HL-60 (cell line): ENCODE measurements at regions not wholly inside any gene's neighbourhood (a gene's known extent, or its start where the extent isn't known, plus 50 kb on each side); places are given as distances from the start of the nearest gene placed in this dataset.

Experiments
- DNase-seq, 2 experiments: peaks; one replicate each; pipeline ENCODE4 v3.0.0-alpha.2; 2010 to 2020; ENCODE audit warnings: low read depth in 1 of 2, low spot score in 1 of 2
- H3K27ac ChIP-seq: fragments of 250-450 bp; sonication (Bioruptor Pico); replicated peaks from 2 replicates; pipeline ENCODE4 v1.5.1; 2020; ENCODE audit warnings: mild to moderate bottlenecking, moderate library complexity
- H3K27me3 ChIP-seq: fragments of 250-450 bp; sonication (Bioruptor Pico); 2 replicates; pipeline ENCODE4 v1.5.1; 2021; ENCODE audit warnings: mild to moderate bottlenecking, moderate library complexity; ENCODE audit not compliant: insufficient read depth, poor library complexity, severe bottlenecking
- H3K4me3 ChIP-seq: replicated peaks from 2 replicates; pipeline ENCODE4 v1.5.1; 2011; ENCODE audit warnings: mild to moderate bottlenecking, control low read depth, low read length; ENCODE audit not compliant: insufficient read depth
- GABPA ChIP-seq: IDR thresholded peaks from 2 replicates; pipeline ENCODE4 v1.6.1; 2012; ENCODE audit warnings: low read depth
- POLR2AphosphoS5 ChIP-seq: IDR thresholded peaks from 2 replicates; pipeline ENCODE4 v1.6.1; 2012; ENCODE audit warnings: low read depth
- SPI1 ChIP-seq: IDR thresholded peaks from 2 replicates; pipeline ENCODE4 v1.6.1; 2012; ENCODE audit warnings: low read depth, mild to moderate bottlenecking, borderline replicate concordance
- TF ChIP-seq, protein P1 (sequence below): IDR thresholded peaks from one replicate; pipeline ENCODE4 v1.5.1; 2011; ENCODE audit warnings: low read length, control low read depth, inconsistent platforms; ENCODE audit not compliant: insufficient read depth
- TF ChIP-seq, protein P2 (sequence below): IDR thresholded peaks from 2 replicates; pipeline ENCODE4 v1.6.1; 2012; ENCODE audit warnings: low read depth; ENCODE audit not compliant: insufficient replicate concordance

DNA sequence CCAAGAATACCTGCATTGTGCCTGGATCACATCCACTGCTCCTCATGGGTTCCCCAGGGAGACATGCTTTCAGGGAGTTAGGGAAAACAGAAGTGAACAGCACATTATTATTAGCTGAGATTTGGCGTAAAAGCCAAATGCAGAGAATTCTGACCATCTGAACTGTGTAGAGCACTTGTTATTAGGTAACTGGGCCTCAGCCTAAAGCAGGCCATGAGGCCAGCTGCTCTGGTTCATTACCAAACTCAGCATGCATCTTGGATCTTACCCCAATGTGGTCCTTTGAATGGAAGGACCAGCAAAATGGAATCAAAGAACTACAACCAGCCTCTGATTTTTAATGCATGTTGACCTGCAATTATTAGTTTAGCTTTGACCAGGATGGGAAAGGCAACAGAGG lies 322.3 kb downstream of the KCNS3 start:
- H3K27ac ChIP-seq: no peak overlapping the region
- H3K27me3 ChIP-seq: no peaks in the 10 kb centered on the region
- H3K4me3 ChIP-seq: no peak overlapping the region
- TF ChIP-seq GABPA (no peak), SPI1 (no peak), POLR2AphosphoS5 (no peak)
- TF ChIP-seq, protein P1, sequence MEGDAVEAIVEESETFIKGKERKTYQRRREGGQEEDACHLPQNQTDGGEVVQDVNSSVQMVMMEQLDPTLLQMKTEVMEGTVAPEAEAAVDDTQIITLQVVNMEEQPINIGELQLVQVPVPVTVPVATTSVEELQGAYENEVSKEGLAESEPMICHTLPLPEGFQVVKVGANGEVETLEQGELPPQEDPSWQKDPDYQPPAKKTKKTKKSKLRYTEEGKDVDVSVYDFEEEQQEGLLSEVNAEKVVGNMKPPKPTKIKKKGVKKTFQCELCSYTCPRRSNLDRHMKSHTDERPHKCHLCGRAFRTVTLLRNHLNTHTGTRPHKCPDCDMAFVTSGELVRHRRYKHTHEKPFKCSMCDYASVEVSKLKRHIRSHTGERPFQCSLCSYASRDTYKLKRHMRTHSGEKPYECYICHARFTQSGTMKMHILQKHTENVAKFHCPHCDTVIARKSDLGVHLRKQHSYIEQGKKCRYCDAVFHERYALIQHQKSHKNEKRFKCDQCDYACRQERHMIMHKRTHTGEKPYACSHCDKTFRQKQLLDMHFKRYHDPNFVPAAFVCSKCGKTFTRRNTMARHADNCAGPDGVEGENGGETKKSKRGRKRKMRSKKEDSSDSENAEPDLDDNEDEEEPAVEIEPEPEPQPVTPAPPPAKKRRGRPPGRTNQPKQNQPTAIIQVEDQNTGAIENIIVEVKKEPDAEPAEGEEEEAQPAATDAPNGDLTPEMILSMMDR: no peak
- TF ChIP-seq, protein P2, sequence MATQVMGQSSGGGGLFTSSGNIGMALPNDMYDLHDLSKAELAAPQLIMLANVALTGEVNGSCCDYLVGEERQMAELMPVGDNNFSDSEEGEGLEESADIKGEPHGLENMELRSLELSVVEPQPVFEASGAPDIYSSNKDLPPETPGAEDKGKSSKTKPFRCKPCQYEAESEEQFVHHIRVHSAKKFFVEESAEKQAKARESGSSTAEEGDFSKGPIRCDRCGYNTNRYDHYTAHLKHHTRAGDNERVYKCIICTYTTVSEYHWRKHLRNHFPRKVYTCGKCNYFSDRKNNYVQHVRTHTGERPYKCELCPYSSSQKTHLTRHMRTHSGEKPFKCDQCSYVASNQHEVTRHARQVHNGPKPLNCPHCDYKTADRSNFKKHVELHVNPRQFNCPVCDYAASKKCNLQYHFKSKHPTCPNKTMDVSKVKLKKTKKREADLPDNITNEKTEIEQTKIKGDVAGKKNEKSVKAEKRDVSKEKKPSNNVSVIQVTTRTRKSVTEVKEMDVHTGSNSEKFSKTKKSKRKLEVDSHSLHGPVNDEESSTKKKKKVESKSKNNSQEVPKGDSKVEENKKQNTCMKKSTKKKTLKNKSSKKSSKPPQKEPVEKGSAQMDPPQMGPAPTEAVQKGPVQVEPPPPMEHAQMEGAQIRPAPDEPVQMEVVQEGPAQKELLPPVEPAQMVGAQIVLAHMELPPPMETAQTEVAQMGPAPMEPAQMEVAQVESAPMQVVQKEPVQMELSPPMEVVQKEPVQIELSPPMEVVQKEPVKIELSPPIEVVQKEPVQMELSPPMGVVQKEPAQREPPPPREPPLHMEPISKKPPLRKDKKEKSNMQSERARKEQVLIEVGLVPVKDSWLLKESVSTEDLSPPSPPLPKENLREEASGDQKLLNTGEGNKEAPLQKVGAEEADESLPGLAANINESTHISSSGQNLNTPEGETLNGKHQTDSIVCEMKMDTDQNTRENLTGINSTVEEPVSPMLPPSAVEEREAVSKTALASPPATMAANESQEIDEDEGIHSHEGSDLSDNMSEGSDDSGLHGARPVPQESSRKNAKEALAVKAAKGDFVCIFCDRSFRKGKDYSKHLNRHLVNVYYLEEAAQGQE: no peak
- no peak for DNase-seq

DNA sequence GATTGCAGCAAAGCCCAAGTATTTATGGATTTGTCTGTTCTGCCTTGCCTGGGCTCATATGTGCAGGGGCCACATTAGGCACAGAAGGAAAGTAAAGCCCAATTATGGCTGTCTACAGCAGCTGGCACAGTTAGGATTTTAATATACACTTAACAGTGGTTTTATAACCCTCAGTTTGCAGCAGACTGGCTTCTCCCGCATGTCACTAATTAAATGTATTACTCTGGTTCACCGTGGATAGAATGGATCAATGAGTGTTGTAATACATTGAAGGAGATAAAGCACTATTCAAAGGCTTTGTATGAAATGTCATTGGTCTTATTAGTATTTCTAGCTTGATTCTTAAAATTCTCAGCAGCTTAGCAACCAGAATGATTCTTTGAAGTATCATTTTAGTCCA lies 320.2 kb downstream of the KCNS3 start:
- Histone ChIP-seq H3K27ac (no peak overlapping the region), H3K4me3 (no peak overlapping the region), H3K27me3 (no peaks in the 10 kb centered on the region)
- no peak for DNase-seq
- TF ChIP-seq, protein P2: no peak
- TF ChIP-seq POLR2AphosphoS5 (no peak), SPI1 (no peak), GABPA (no peak)
- TF ChIP-seq, protein P1: no peak

DNA sequence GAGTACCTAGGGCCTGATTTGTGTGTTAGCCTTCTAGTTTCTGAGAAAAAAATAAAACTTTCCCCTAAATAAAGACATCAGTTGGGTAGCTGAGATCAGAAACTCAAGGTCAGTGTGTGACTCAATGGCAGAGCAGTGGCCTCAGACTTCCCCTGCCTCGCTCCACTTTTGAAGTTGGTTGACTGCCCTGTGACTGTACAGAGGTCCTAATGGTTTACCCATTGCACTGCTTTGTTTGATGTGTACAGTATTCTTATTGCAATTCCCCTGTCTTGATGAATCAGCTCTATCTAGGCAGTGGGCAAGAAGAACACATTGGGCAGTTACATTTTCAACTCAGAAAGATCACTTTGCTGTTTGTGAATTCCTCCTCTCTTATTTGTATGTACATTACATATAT lies 315.7 kb downstream of the KCNS3 start:
- TF ChIP-seq, protein P1: no peak
- TF ChIP-seq, protein P2: no peak
- TF ChIP-seq SPI1 (no peak), GABPA (no peak), POLR2AphosphoS5 (no peak)
- Histone ChIP-seq H3K27me3 (no peaks in the 10 kb centered on the region), H3K27ac (no peak overlapping the region), H3K4me3 (no peak overlapping the region)
- no peak for DNase-seq
